ENCODE measurements at regions not wholly inside any gene's neighbourhood (a gene's known extent, or its start where the extent isn't known, plus 50 kb on each side); places are given as distances from the start of the nearest gene placed in this dataset.

- no peak overlapping the region for H3K27ac ChIP-seq (ENCODE audit: insufficient read depth, low read length, poor library complexity, severe bottlenecking)
- no peak overlapping the region for H3K4me3 ChIP-seq (ENCODE audit: insufficient read depth, low read depth, low read length, poor library complexity, severe bottlenecking)
- DNase-seq: no peak
- no peaks in the 10 kb centered on the region for H3K27me3 ChIP-seq (replicated peaks; ENCODE audit: control insufficient read depth, insufficient read depth, low read length, poor library complexity, severe bottlenecking)
- no peaks in the 10 kb centered on the region for H3K9me3 ChIP-seq (ENCODE audit: control insufficient read depth, low read length)
- H3K36me3 ChIP-seq (ENCODE audit: control insufficient read depth, insufficient read depth, low read length): no peaks in the 10 kb centered on the region
- H3K4me1 ChIP-seq (ENCODE audit: control insufficient read depth, insufficient read depth, low read length, poor library complexity, severe bottlenecking): no peaks in the 10 kb centered on the region
Observed at GRCh38 chr3:21357241-21357640, 393.8 kb downstream of the ZNF385D start.

GRCh38 chr3:21356402-21356801 is 394.6 kb downstream of the ZNF385D start:
- Histone ChIP-seq H3K4me3 (ENCODE audit: insufficient read depth, low read depth, low read length, poor library complexity, severe bottlenecking) (no peak overlapping the region), H3K4me1 (ENCODE audit: control insufficient read depth, insufficient read depth, low read length, poor library complexity, severe bottlenecking) (no peaks in the 10 kb centered on the region), H3K9me3 (ENCODE audit: control insufficient read depth, low read length) (no peaks in the 10 kb centered on the region), H3K27ac (ENCODE audit: insufficient read depth, low read length, poor library complexity, severe bottlenecking) (no peak overlapping the region), H3K27me3 (replicated peaks; ENCODE audit: control insufficient read depth, insufficient read depth, low read length, poor library complexity, severe bottlenecking) (no peaks in the 10 kb centered on the region), H3K36me3 (ENCODE audit: control insufficient read depth, insufficient read depth, low read length) (no peaks in the 10 kb centered on the region)
- DNase-seq: no peak

- no peak overlapping the region for H3K27ac ChIP-seq (ENCODE audit: insufficient read depth, low read length, poor library complexity, severe bottlenecking)
- no peaks in the 10 kb centered on the region for H3K9me3 ChIP-seq (ENCODE audit: control insufficient read depth, low read length)
- H3K36me3 ChIP-seq (ENCODE audit: control insufficient read depth, insufficient read depth, low read length): no peaks in the 10 kb centered on the region
- no peaks in the 10 kb centered on the region for H3K4me1 ChIP-seq (ENCODE audit: control insufficient read depth, insufficient read depth, low read length, poor library complexity, severe bottlenecking)
- H3K27me3 ChIP-seq (replicated peaks; ENCODE audit: control insufficient read depth, insufficient read depth, low read length, poor library complexity, severe bottlenecking): no peaks in the 10 kb centered on the region
- H3K4me3 ChIP-seq (ENCODE audit: insufficient read depth, low read depth, low read length, poor library complexity, severe bottlenecking): no peak overlapping the region
- no peak for DNase-seq
Observed at GRCh38 chr3:21345382-21345976, 405.5 kb downstream of the ZNF385D start.

- Histone ChIP-seq H3K36me3 (ENCODE audit: control insufficient read depth, insufficient read depth, low read length) (no peaks in the 10 kb centered on the region), H3K27ac (ENCODE audit: insufficient read depth, low read length, poor library complexity, severe bottlenecking) (no peak overlapping the region), H3K27me3 (replicated peaks; ENCODE audit: control insufficient read depth, insufficient read depth, low read length, poor library complexity, severe bottlenecking) (no peaks in the 10 kb centered on the region), H3K4me1 (ENCODE audit: control insufficient read depth, insufficient read depth, low read length, poor library complexity, severe bottlenecking) (no peaks in the 10 kb centered on the region), H3K9me3 (ENCODE audit: control insufficient read depth, low read length) (no peaks in the 10 kb centered on the region), H3K4me3 (ENCODE audit: insufficient read depth, low read depth, low read length, poor library complexity, severe bottlenecking) (no peak overlapping the region)
- no peak for DNase-seq
Observed at GRCh38 chr3:21331857-21332256, 419.2 kb downstream of the ZNF385D start.

- Histone ChIP-seq H3K27me3 (replicated peaks; ENCODE audit: control insufficient read depth, insufficient read depth, low read length, poor library complexity, severe bottlenecking) (no peaks in the 10 kb centered on the region), H3K4me1 (ENCODE audit: control insufficient read depth, insufficient read depth, low read length, poor library complexity, severe bottlenecking) (no peaks in the 10 kb centered on the region), H3K4me3 (ENCODE audit: insufficient read depth, low read depth, low read length, poor library complexity, severe bottlenecking) (no peak overlapping the region), H3K9me3 (ENCODE audit: control insufficient read depth, low read length) (no peaks in the 10 kb centered on the region), H3K36me3 (ENCODE audit: control insufficient read depth, insufficient read depth, low read length) (no peaks in the 10 kb centered on the region), H3K27ac (ENCODE audit: insufficient read depth, low read length, poor library complexity, severe bottlenecking) (no peak overlapping the region)
- no peak for DNase-seq
Observed at GRCh38 chr3:21331321-21331720, 419.7 kb downstream of the ZNF385D start.

GRCh38 chr3:21330293-21330692 is 420.7 kb downstream of the ZNF385D start:
- H3K36me3 ChIP-seq (ENCODE audit: control insufficient read depth, insufficient read depth, low read length): no peaks in the 10 kb centered on the region
- no peaks in the 10 kb centered on the region for H3K9me3 ChIP-seq (ENCODE audit: control insufficient read depth, low read length)
- no peak overlapping the region for H3K27ac ChIP-seq (ENCODE audit: insufficient read depth, low read length, poor library complexity, severe bottlenecking)
- no peaks in the 10 kb centered on the region for H3K27me3 ChIP-seq (replicated peaks; ENCODE audit: control insufficient read depth, insufficient read depth, low read length, poor library complexity, severe bottlenecking)
- no peak for DNase-seq
- H3K4me1 ChIP-seq (ENCODE audit: control insufficient read depth, insufficient read depth, low read length, poor library complexity, severe bottlenecking): no peaks in the 10 kb centered on the region
- no peak overlapping the region for H3K4me3 ChIP-seq (ENCODE audit: insufficient read depth, low read depth, low read length, poor library complexity, severe bottlenecking)

- H3K27me3 ChIP-seq (replicated peaks; ENCODE audit: control insufficient read depth, insufficient read depth, low read length, poor library complexity, severe bottlenecking): no peaks in the 10 kb centered on the region
- no peaks in the 10 kb centered on the region for H3K4me1 ChIP-seq (ENCODE audit: control insufficient read depth, insufficient read depth, low read length, poor library complexity, severe bottlenecking)
- H3K36me3 ChIP-seq (ENCODE audit: control insufficient read depth, insufficient read depth, low read length): no peaks in the 10 kb centered on the region
- no peaks in the 10 kb centered on the region for H3K9me3 ChIP-seq (ENCODE audit: control insufficient read depth, low read length)
- no peak overlapping the region for H3K27ac ChIP-seq (ENCODE audit: insufficient read depth, low read length, poor library complexity, severe bottlenecking)
- H3K4me3 ChIP-seq (ENCODE audit: insufficient read depth, low read depth, low read length, poor library complexity, severe bottlenecking): no peak overlapping the region
- DNase-seq: no peak
Observed at GRCh38 chr3:21328711-21329390, 422.2 kb downstream of the ZNF385D start.

- H3K27me3 ChIP-seq (replicated peaks; ENCODE audit: control insufficient read depth, insufficient read depth, low read length, poor library complexity, severe bottlenecking): no peaks in the 10 kb centered on the region
- DNase-seq: no peak
- H3K27ac ChIP-seq (ENCODE audit: insufficient read depth, low read length, poor library complexity, severe bottlenecking): no peak overlapping the region
- H3K4me3 ChIP-seq (ENCODE audit: insufficient read depth, low read depth, low read length, poor library complexity, severe bottlenecking): no peak overlapping the region
- H3K9me3 ChIP-seq (ENCODE audit: control insufficient read depth, low read length): no peaks in the 10 kb centered on the region
- H3K36me3 ChIP-seq (ENCODE audit: control insufficient read depth, insufficient read depth, low read length): no peaks in the 10 kb centered on the region
- no peaks in the 10 kb centered on the region for H3K4me1 ChIP-seq (ENCODE audit: control insufficient read depth, insufficient read depth, low read length, poor library complexity, severe bottlenecking)
Observed at GRCh38 chr3:21326704-21327475, 424.1 kb downstream of the ZNF385D start.

- no peak overlapping the region for H3K4me3 ChIP-seq (ENCODE audit: insufficient read depth, low read depth, low read length, poor library complexity, severe bottlenecking)
- no peaks in the 10 kb centered on the region for H3K36me3 ChIP-seq (ENCODE audit: control insufficient read depth, insufficient read depth, low read length)
- no peaks in the 10 kb centered on the region for H3K27me3 ChIP-seq (replicated peaks; ENCODE audit: control insufficient read depth, insufficient read depth, low read length, poor library complexity, severe bottlenecking)
- H3K9me3 ChIP-seq (ENCODE audit: control insufficient read depth, low read length): no peaks in the 10 kb centered on the region
- H3K27ac ChIP-seq (ENCODE audit: insufficient read depth, low read length, poor library complexity, severe bottlenecking): no peak overlapping the region
- DNase-seq: no peak
- no peaks in the 10 kb centered on the region for H3K4me1 ChIP-seq (ENCODE audit: control insufficient read depth, insufficient read depth, low read length, poor library complexity, severe bottlenecking)
Observed at GRCh38 chr3:21314688-21315087, 436.3 kb downstream of the ZNF385D start.

GRCh38 chr3:21310891-21311290 is 440.1 kb downstream of the ZNF385D start:
- Histone ChIP-seq H3K4me1 (ENCODE audit: control insufficient read depth, insufficient read depth, low read length, poor library complexity, severe bottlenecking) (no peaks in the 10 kb centered on the region), H3K27ac (ENCODE audit: insufficient read depth, low read length, poor library complexity, severe bottlenecking) (no peak overlapping the region), H3K36me3 (ENCODE audit: control insufficient read depth, insufficient read depth, low read length) (no peaks in the 10 kb centered on the region), H3K27me3 (replicated peaks; ENCODE audit: control insufficient read depth, insufficient read depth, low read length, poor library complexity, severe bottlenecking) (no peaks in the 10 kb centered on the region), H3K4me3 (ENCODE audit: insufficient read depth, low read depth, low read length, poor library complexity, severe bottlenecking) (no peak overlapping the region), H3K9me3 (ENCODE audit: control insufficient read depth, low read length) (no peaks in the 10 kb centered on the region)
- no peak for DNase-seq

All from effector memory CD4-positive, alpha-beta T cell (primary cell).